ENCODE measurements at regions not wholly inside any gene's neighbourhood (a gene's known extent, or its start where the extent isn't known, plus 50 kb on each side); places are given as distances from the start of the nearest gene placed in this dataset.

DNA sequence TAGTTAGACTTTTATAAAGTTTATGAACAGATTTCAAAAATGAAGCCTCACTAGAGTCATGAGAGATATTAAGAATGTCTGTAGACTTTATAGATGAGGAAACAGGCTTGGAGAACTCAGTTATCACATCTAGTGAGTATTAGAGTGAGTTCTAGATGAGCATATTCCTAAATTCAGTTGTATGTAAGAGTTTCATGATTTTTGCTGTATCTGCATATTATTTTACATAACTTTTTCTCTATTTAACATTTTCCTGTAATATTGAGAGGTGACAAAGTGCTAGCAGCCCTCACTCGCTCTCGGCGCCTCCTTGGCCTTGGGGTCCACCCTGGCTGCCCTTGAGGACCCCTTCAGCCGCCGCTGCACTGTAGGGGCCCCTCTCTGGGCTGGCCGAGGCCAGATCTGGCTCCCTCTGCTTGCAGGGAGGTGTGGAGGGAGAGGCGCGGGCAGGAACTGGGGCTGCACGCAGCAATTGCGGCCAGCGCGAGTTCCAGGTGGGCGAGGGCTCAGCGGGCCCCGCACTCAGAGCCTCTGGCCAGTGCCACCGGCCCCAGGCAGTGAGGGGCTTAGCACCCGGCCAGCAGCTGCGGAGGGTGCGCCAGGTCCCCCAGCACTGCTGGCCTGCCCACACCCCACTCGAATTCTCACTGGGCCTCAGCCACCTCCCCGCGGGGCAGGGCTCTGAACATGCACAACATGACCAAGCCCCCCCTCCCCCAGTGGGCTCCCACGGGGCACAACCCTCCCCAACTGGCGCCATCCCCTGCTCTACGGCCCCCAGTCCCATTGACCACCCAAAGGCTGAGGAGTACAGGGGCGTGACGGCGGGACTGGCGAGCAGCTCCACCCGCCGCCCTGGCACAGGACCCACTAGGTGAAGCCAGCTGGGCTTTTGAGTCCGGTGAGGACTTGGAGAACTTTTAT is 182.1 kb downstream of the TLE1 start:
- H3K27me3 Mint-ChIP-seq, result peaks cover 15% of the 10 kb centered on the region
- ATAC-seq (ENCODE audit: low read depth), result no peak
- no peaks in the 10 kb centered on the region for H3K36me3 Mint-ChIP-seq
- DNase-seq (ENCODE audit: low spot score in 2 of 2), result no peak
- peaks cover 5% of the 10 kb centered on the region for H3K4me1 Mint-ChIP-seq
- H3K27ac Mint-ChIP-seq, result no peak overlapping the region
- no peak overlapping the region for H3K4me3 Mint-ChIP-seq
- H3K9me3 Mint-ChIP-seq, result no peaks in the 10 kb centered on the region

DNA sequence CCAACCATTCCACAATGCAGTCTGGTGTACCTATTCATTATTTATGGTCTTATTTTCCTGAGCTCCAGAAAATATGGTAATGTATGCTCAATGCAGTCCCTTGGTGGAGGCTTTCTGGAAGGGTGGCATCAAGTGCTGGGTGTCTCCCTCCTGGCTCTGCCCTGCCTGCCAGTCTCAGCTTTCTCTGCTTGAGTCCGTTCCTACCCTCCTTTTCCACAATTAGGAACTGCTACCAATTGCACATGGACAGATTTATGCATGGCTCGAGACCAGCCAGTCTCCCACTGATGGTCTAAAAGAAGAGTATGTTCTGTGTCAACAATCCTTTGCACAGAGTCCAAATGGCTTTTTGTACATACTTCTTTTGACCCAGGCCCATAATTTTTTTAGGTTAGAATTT is 189.8 kb downstream of the TLE1 start:
- Mint-ChIP-seq H3K9me3 (no peaks in the 10 kb centered on the region), H3K27me3 (peaks cover 12% of the 10 kb centered on the region), H3K27ac (no peak overlapping the region), H3K4me3 (no peak overlapping the region), H3K36me3 (no peaks in the 10 kb centered on the region), H3K4me1 (no peaks in the 10 kb centered on the region)
- no peak for DNase-seq (ENCODE audit: low spot score in 2 of 2)
- ATAC-seq (ENCODE audit: low read depth), result no peak

DNA sequence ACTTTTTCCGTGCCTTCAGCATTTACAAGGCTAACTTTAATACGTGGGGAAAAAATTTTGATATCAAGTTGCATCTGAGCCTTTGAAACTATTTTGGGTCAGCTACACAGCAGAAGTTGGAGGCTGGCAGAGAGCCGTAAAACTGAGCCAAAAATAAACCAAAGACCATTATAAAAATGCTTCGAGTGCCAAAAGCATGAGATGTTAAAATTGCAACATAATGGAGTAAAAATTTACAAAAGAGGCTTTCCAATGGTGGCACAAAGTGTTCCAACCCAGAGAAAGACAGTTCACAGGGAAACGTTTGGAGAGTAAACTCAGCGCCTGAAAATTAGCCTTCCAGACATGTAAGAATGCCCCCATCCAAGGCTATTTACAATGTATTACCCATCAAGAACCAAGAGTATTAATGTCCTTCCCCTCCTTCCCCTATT is 190.3 kb downstream of the TLE1 start:
- Mint-ChIP-seq H3K27me3 (peaks cover 12% of the 10 kb centered on the region), H3K9me3 (no peaks in the 10 kb centered on the region), H3K4me1 (no peaks in the 10 kb centered on the region), H3K36me3 (no peaks in the 10 kb centered on the region), H3K27ac (no peak overlapping the region), H3K4me3 (no peak overlapping the region)
- DNase-seq (ENCODE audit: low spot score in 2 of 2) (no peak), ATAC-seq (ENCODE audit: low read depth) (no peak)

DNA sequence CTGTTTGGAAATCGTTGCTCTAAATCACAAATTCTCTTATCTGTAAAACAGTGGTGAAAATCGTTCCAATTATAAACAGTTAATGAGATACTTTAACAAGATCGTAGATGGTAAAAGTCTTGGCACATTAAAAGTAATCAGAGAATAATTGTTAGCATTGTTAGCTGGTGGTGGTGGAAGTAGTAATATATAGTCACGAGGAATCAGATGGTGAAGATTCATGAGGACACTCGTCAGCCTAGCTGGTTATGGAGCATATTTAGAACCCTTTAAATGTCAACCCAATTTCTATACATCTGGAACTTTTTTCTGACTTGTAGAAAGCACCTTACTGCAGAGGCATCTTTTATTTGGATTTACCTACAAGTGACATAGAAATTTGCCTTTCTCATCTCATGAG is 190.8 kb downstream of the TLE1 start:
- no peaks in the 10 kb centered on the region for H3K9me3 Mint-ChIP-seq
- DNase-seq (ENCODE audit: low spot score in 2 of 2) (no peak), ATAC-seq (ENCODE audit: low read depth) (no peak)
- H3K4me1 Mint-ChIP-seq, result no peaks in the 10 kb centered on the region
- peaks cover 12% of the 10 kb centered on the region for H3K27me3 Mint-ChIP-seq
- H3K36me3 Mint-ChIP-seq, result no peaks in the 10 kb centered on the region
- H3K4me3 Mint-ChIP-seq, result no peak overlapping the region
- no peak overlapping the region for H3K27ac Mint-ChIP-seq

DNA sequence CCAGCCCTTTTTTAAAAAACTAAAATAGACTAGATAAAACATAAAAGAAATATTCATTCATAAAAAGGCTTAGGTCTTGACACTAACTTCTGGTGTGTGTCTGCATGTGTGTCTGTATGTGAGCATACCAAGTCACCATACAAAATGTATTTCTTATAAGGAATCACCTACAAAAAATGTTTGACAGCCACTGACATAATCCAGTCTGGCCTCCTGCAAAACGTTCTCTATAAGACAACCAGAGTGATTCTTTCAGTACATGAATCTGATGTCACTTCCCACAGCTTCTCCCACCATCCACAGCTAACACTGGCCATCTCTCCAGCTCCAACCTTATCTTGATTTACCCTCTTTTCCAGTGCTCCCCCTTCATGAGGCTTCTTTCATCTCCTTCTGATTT is 192.3 kb downstream of the TLE1 start:
- Mint-ChIP-seq H3K9me3 (no peaks in the 10 kb centered on the region), H3K27me3 (peaks cover 11% of the 10 kb centered on the region), H3K4me3 (no peak overlapping the region), H3K36me3 (no peaks in the 10 kb centered on the region), H3K27ac (no peak overlapping the region), H3K4me1 (no peaks in the 10 kb centered on the region)
- DNase-seq (ENCODE audit: low spot score in 2 of 2), result no peak
- ATAC-seq (ENCODE audit: low read depth), result no peak

DNA sequence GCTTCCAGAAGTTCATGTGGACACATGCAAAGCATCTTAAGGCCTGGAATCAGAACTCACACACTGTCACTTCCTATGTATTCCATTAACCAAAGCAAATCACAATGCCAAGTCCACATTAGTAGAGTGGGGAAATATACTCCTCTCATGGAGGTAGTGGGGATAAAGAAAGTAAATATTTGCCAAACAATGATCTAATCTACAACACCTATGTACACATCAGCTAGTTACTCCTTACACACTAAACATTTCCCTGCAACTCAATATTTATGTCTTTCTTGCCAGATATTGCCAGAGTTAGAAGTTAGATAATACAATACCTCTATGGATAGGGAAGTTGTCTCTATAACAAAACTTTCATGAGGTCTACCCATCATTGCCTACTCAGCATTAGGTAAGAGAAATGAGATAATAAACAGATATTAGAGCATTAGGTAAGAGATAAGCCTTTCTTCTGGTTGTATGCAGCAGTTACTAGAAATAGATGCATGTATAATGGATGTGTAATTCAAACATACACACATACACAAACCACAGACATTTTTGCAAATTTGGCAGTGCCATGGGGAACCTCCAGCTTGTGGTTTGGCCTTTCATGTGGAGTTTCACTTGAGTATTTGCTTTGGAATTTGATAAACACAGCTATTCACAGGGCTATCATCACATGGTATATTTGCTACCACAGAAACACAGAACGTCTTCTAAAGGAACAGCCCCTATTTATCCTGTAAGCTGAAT is 196.5 kb downstream of the TLE1 start:
- ATAC-seq (ENCODE audit: low read depth) (no peak), DNase-seq (ENCODE audit: low spot score in 2 of 2) (no peak)
- Mint-ChIP-seq H3K27ac (no peak overlapping the region), H3K4me1 (no peaks in the 10 kb centered on the region), H3K4me3 (no peak overlapping the region), H3K36me3 (no peaks in the 10 kb centered on the region), H3K9me3 (no peaks in the 10 kb centered on the region), H3K27me3 (peaks cover 4% of the 10 kb centered on the region)

DNA sequence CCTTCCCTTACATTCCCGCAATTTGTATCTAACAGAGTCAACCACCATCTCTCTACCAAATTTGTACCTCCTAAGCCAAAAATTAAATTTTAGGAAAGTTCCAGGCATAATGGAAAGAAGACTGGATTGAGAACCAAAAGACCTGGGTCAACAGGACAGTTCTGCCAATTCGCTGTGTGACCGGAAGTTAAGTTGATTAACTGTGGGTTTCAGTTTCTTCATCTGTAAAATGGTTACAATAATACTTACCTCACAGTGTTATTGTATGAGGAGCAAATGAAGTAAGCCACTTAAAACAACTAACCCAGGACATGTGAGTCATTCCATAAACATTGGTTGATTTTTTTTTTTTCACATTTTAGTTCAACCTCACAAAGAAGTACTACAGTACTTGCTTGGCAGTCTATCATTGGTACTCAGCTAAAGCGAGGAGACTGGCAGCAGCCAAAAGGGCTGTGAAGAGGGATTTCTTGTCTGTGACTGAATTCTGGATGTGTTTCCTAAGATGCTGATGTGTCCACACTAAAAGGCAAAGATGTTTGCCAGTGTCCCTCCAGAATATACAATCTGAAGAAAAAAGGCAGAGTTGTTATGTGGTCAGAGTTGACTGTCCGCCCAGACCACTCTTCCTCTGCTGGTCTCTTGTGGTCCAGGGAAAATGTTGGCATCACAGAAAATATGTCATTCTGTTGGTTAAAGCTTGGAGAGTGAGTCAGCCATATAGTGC is 198.6 kb downstream of the TLE1 start:
- ATAC-seq (ENCODE audit: low read depth) (no peak), DNase-seq (ENCODE audit: low spot score in 2 of 2) (no peak)
- Mint-ChIP-seq H3K4me1 (no peaks in the 10 kb centered on the region), H3K9me3 (no peaks in the 10 kb centered on the region), H3K4me3 (no peak overlapping the region), H3K27ac (no peak overlapping the region), H3K36me3 (no peaks in the 10 kb centered on the region), H3K27me3 (no peaks in the 10 kb centered on the region)

DNA sequence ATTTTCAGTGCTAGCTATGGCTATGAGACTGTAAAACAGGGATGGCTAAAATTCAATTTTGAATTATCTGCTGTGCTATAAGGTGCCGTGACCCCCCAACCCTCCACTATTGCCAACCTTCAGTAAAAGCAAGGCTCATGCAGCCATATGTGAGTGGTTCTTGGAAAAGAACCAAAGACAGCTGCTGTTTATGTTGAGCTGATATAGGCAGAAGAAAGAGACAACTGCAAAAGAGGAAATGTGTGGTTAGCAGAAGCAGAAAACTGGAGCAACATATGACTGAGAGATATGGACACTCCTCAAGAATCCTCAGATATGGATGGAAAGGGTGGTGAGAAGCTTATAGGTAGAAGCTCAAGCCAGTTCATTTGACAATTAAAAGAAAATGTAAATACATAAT is 200.3 kb downstream of the TLE1 start:
- no peak for DNase-seq (ENCODE audit: low spot score in 2 of 2)
- Mint-ChIP-seq H3K27me3 (peaks cover 2% of the 10 kb centered on the region), H3K27ac (no peak overlapping the region), H3K4me1 (no peaks in the 10 kb centered on the region), H3K4me3 (no peak overlapping the region), H3K9me3 (no peaks in the 10 kb centered on the region), H3K36me3 (no peaks in the 10 kb centered on the region)
- ATAC-seq (ENCODE audit: low read depth), result no peak

DNA sequence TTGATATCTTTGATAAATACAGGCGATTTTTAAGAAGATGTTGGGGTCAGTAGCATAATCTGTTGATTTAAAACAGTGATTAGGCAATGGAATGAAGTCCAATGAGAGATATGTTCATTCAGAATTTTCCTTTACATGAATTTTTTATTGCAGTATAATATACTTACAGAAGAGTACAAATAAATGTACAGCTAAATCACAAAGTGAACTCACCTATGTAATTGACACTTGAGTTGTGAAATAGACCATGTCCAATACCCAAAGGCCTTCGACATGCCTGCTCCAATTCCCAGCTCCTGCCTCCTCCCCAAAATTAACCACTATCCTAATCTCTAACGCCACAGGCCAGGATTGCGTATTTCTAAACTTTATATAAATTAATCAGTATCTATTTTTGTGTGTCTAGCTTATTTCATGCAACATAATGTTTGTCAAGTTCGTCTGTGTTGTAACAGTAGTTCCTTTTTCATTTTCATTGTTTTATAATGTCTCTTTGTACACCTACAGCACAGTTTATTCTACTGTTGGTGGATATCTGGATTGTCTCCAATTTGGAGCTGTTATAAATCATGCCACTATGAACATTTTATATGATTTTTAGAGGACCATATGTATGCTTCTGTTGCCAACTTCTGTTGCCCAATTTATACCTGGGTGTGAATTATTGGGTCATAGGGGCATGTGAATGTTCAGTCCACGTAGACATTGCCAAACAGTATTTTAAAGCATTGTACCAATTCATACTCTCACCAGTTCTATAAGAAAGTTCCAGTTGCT is 208.3 kb downstream of the TLE1 start:
- no peak overlapping the region for H3K27ac Mint-ChIP-seq
- no peaks in the 10 kb centered on the region for H3K36me3 Mint-ChIP-seq
- no peak for ATAC-seq (ENCODE audit: low read depth)
- H3K9me3 Mint-ChIP-seq, result peaks cover 3% of the 10 kb centered on the region
- peaks cover 2% of the 10 kb centered on the region for H3K27me3 Mint-ChIP-seq
- H3K4me3 Mint-ChIP-seq, result no peak overlapping the region
- DNase-seq (ENCODE audit: low spot score in 2 of 2), result no peak
- no peaks in the 10 kb centered on the region for H3K4me1 Mint-ChIP-seq

DNA sequence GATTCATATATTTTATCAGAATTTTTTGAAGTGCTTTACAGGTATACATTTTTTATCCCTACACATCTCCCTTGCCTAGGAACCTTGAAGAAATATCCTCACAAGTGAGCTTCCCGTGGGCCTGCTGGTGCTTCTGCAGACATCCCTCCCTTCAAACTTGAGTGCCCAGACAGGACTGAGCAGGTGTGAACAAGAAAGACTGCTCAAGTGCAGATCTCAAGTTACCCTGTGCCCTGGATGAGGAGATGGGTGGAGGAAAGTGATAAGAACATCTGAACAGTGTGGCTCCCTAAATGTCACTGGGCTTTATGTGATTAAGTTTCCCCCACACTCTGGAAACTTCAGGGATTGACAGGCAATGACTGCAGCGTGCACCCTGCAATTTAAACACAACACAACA is 209.8 kb downstream of the TLE1 start:
- Mint-ChIP-seq H3K4me3 (no peak overlapping the region), H3K27me3 (peaks cover 5% of the 10 kb centered on the region), H3K27ac (no peak overlapping the region), H3K36me3 (no peaks in the 10 kb centered on the region), H3K9me3 (peaks cover 3% of the 10 kb centered on the region), H3K4me1 (no peaks in the 10 kb centered on the region)
- DNase-seq (ENCODE audit: low spot score in 2 of 2), result no peak
- ATAC-seq (ENCODE audit: low read depth), result no peak

DNA sequence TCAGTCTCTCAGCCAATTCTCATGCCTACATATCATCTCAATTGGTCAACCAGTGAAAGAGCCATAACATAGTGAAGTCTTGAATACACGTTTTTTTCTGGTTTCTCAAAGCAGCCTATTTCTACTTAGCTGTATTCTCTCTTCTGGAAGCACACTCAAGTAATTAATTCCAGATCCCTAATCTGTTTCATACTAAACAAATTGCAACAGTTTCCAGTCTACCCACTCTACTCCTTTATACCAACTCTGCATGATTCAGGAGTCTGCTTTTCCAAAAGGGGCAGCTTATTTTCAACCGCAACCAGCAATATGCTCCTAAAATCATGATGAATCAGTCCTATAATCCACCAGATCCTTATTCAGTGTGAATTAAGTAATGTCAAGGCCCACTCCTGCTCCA is 211.7 kb downstream of the TLE1 start:
- ATAC-seq (ENCODE audit: low read depth) (no peak), DNase-seq (ENCODE audit: low spot score in 2 of 2) (no peak)
- Mint-ChIP-seq H3K4me1 (no peaks in the 10 kb centered on the region), H3K27ac (no peak overlapping the region), H3K27me3 (peaks cover 5% of the 10 kb centered on the region), H3K9me3 (peaks cover 3% of the 10 kb centered on the region), H3K4me3 (no peak overlapping the region), H3K36me3 (no peaks in the 10 kb centered on the region)

DNA sequence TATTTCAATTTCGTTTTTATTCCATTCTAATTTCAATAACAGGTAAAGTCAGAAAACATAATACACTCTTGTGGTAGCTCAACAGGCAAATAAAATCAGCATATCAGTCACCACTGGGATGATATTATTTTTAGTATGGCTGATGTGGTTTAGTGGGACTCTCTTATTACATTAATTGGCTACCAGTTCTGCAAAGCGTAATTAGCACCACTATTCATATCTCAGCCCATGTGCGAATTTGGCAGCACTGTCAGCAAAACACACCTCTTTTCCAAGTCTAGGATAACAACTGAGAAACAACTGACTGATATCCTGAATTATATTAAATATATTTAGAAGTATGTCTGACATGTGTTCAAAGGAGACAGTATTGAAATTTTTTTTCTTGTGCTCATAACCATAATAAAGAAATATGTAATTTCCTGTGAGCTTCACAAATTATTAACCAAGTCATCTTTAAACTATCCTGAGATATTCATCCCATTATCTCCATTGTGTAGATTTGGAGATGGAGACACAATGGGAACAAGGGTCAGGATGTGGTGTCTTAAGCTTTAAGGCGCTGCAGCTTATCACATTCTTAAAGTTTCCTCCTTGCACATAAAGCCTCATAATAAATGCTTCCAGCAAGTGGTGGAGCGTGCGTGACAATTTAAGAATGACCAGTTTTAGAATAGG is 212.4 kb downstream of the TLE1 start:
- no peaks in the 10 kb centered on the region for H3K36me3 Mint-ChIP-seq
- H3K4me1 Mint-ChIP-seq, result no peaks in the 10 kb centered on the region
- ATAC-seq (ENCODE audit: low read depth) (no peak), DNase-seq (ENCODE audit: low spot score in 2 of 2) (no peak)
- H3K27me3 Mint-ChIP-seq, result peaks cover 5% of the 10 kb centered on the region
- H3K9me3 Mint-ChIP-seq, result peaks cover 3% of the 10 kb centered on the region
- H3K27ac Mint-ChIP-seq, result no peak overlapping the region
- no peak overlapping the region for H3K4me3 Mint-ChIP-seq

DNA sequence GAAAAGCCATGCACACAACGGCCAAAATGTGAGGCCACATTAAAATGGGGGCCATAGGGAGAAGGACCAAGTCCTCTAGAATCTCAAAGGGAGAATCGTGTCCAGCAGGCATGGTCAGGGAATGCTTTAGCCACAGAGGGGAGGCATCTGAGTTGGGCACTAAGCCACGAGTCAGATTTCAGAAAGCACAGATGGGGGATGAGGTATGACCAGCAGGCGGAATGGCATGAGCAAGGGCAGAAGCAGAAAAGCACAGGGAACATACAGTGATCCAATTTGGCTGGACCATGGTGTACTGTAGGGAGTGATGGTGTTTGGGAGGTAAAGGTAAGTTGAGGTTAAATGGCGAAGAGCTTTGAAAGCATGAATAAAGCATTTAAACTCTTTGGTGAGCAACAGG is 214.6 kb downstream of the TLE1 start:
- H3K36me3 Mint-ChIP-seq, result no peaks in the 10 kb centered on the region
- no peak overlapping the region for H3K27ac Mint-ChIP-seq
- no peaks in the 10 kb centered on the region for H3K9me3 Mint-ChIP-seq
- peaks cover 5% of the 10 kb centered on the region for H3K27me3 Mint-ChIP-seq
- DNase-seq (ENCODE audit: low spot score in 2 of 2) (no peak), ATAC-seq (ENCODE audit: low read depth) (no peak)
- H3K4me3 Mint-ChIP-seq, result no peak overlapping the region
- H3K4me1 Mint-ChIP-seq, result no peaks in the 10 kb centered on the region

All from memory B cell (primary cell).